Activated CD8-positive, alpha-beta T cell treated with anti-CD3 and anti-CD28 coated beads for 36 hours (primary cell): ENCODE measurements at regions not wholly inside any gene's neighbourhood (a gene's known extent, or its start where the extent isn't known, plus 50 kb on each side); places are given as distances from the start of the nearest gene placed in this dataset.

ENCODE experiments used
- ATAC-seq: fragments of 200-7000 bp; cut with Tn5 transposase; one replicate; pipeline ENCODE4 v1.10.0; 2021; ENCODE audit warnings: mild to moderate bottlenecking, moderate library complexity
- CTCF ChIA-PET: fragments of 350-600 bp; sonication (Branson Sonifier 250); formaldehyde crosslinking; loops from one replicate; lab custom pipeline; 2021; ENCODE audit warnings: antibody characterized with exemption; lab: Charles Lee
- POLR2A ChIA-PET: fragments of 350-600 bp; sonication (Branson Sonifier 250); formaldehyde crosslinking; loops from one replicate; lab custom pipeline; 2021; ENCODE audit warnings: antibody characterized with exemption; lab: Charles Lee
- DNase-seq: peaks from one replicate; pipeline ENCODE4 v3.0.0-alpha.2; 2020
- H3K27ac Mint-ChIP-seq: one replicate; pipeline ENCODE4 v1.8.0; 2021; ENCODE audit warnings: mild to moderate bottlenecking, mixed read lengths
- H3K27me3 Mint-ChIP-seq: one replicate; pipeline ENCODE4 v1.8.0; 2021; ENCODE audit warnings: mixed read lengths
- H3K36me3 Mint-ChIP-seq: one replicate; pipeline ENCODE4 v1.8.0; 2021; ENCODE audit warnings: low read depth, mixed read lengths
- H3K4me1 Mint-ChIP-seq: one replicate; pipeline ENCODE4 v1.8.0; 2021; ENCODE audit warnings: low read depth, mixed read lengths
- H3K4me3 Mint-ChIP-seq: one replicate; pipeline ENCODE4 v1.8.0; 2021; ENCODE audit warnings: mild to moderate bottlenecking, moderate library complexity, mixed read lengths
- H3K9me3 Mint-ChIP-seq: one replicate; pipeline ENCODE4 v1.8.0; 2021; ENCODE audit warnings: mixed read lengths
- CTCF ChIP-seq: fragments of 200-600 bp; IDR thresholded peaks from one replicate; pipeline ENCODE4 v1.8.0; 2022; ENCODE audit warnings: antibody characterized with exemption, mild to moderate bottlenecking
- intact Hi-C: fragments of 100-400 bp; cut with micrococcal nuclease; formaldehyde crosslinking; loops from one replicate; pipeline ENCODE4 v1.10.0; 2022

GRCh38 chr9:105854783-105855724, 160.7 kb downstream of the TMEM38B start:
- no peak for TF ChIP-seq CTCF
- ATAC-seq (no peak), DNase-seq (no peak)
- peaks cover 22% of the 10 kb centered on the region for H3K4me1 Mint-ChIP-seq
- H3K36me3 Mint-ChIP-seq, result peaks cover 2% of the 10 kb centered on the region
- CTCF ChIA-PET, result interaction anchor here (1.6 to 5.6 kb wide), 2 partner anchors 13 to 26 kb away, joined by 10 to 34 read pairs; no protein-coding TSS in a partner anchor
- no peaks in the 10 kb centered on the region for H3K27me3 Mint-ChIP-seq
- H3K4me3 Mint-ChIP-seq, result no peak overlapping the region
- no peak overlapping the region for H3K27ac Mint-ChIP-seq
- peaks cover 4% of the 10 kb centered on the region for H3K9me3 Mint-ChIP-seq
- POLR2A ChIA-PET, result no interaction called here
- intact Hi-C loops, result no loop called here

GRCh38 chr9:105855987-105856386, 161.6 kb downstream of the TMEM38B start:
- ATAC-seq (no peak), DNase-seq (no peak)
- Mint-ChIP-seq H3K27ac (no peak overlapping the region), H3K4me1 (peaks cover 22% of the 10 kb centered on the region), H3K27me3 (no peaks in the 10 kb centered on the region), H3K9me3 (peaks cover 5% of the 10 kb centered on the region), H3K36me3 (peaks cover 2% of the 10 kb centered on the region), H3K4me3 (no peak overlapping the region)
- no peak for TF ChIP-seq CTCF
- intact Hi-C loops, result no loop called here
- POLR2A ChIA-PET, result no interaction called here
- CTCF ChIA-PET, result interaction anchor here (1.1 to 5.6 kb wide), 2 partner anchors 14 to 25 kb away, joined by 8 to 34 read pairs; no protein-coding TSS in a partner anchor

- TF ChIP-seq CTCF, result no peak
- Mint-ChIP-seq H3K27me3 (no peaks in the 10 kb centered on the region), H3K27ac (peak overlapping the region; percentile 70), H3K4me1 (peaks cover 22% of the 10 kb centered on the region), H3K4me3 (no peak overlapping the region), H3K9me3 (peaks cover 5% of the 10 kb centered on the region), H3K36me3 (peaks cover 2% of the 10 kb centered on the region)
- ATAC-seq, result peak; percentile 74
- intact Hi-C loops, result no loop called here
- DNase-seq, result peak; percentile 13
- POLR2A ChIA-PET, result no interaction called here
- CTCF ChIA-PET, result interaction anchor here (1.1 to 5.6 kb wide), 3 partner anchors 16 to 26 kb away, joined by 3 to 34 read pairs (median 12); no protein-coding TSS in a partner anchor
Measured at GRCh38 chr9:105858006-105858690, 163.8 kb downstream of the TMEM38B start.

- intact Hi-C loops, result no loop called here
- H3K27me3 Mint-ChIP-seq, result no peaks in the 10 kb centered on the region
- peak; percentile 59 for DNase-seq
- peaks cover 2% of the 10 kb centered on the region for H3K36me3 Mint-ChIP-seq
- ChIA-PET POLR2A (no interaction called here), CTCF (interaction anchor here (1.1 to 5.6 kb wide), 3 partner anchors 17 to 25 kb away, joined by 3 to 34 read pairs (median 12); no protein-coding TSS in a partner anchor)
- H3K4me1 Mint-ChIP-seq, result peaks cover 22% of the 10 kb centered on the region
- peaks cover 5% of the 10 kb centered on the region for H3K9me3 Mint-ChIP-seq
- peak overlapping the region; percentile 70 for H3K27ac Mint-ChIP-seq
- no peak for TF ChIP-seq CTCF
- peak overlapping the region; percentile 20 for H3K4me3 Mint-ChIP-seq
- ATAC-seq, result peak; percentile 76
Measured at GRCh38 chr9:105858877-105859276, 164.5 kb downstream of the TMEM38B start.
